H9 (cell line): ENCODE measurements at regions not wholly inside any gene's neighbourhood (a gene's known extent, or its start where the extent isn't known, plus 50 kb on each side); places are given as distances from the start of the nearest gene placed in this dataset.

Experiments
- DNase-seq: peaks from one replicate; pipeline ENCODE4 v3.0.0-alpha.2; 2017
- H2AFZ ChIP-seq: one replicate; pipeline ENCODE4 v1.6.1; 2013; ENCODE audit warnings: mild to moderate bottlenecking, low read length, control low read depth, moderate library complexity
- H2AK5ac ChIP-seq: 2 replicates; pipeline ENCODE4 v1.6.1; 2013; ENCODE audit warnings: low read length, control low read depth, mixed read lengths; ENCODE audit not compliant: insufficient read length
- H2BK120ac ChIP-seq: one replicate; pipeline ENCODE4 v1.6.1; 2013; ENCODE audit warnings: low read depth, mild to moderate bottlenecking, low read length, control low read depth, inconsistent platforms; ENCODE audit not compliant: poor library complexity, severe bottlenecking
- H2BK12ac ChIP-seq: 2 replicates; pipeline ENCODE4 v1.6.1; 2013; ENCODE audit warnings: low read length, control low read depth, mixed read lengths, low read depth; ENCODE audit not compliant: insufficient read length
- H2BK15ac ChIP-seq: 2 replicates; pipeline ENCODE4 v1.6.1; 2013; ENCODE audit warnings: low read depth, low read length, control low read depth
- H2BK20ac ChIP-seq: one replicate; pipeline ENCODE4 v1.6.1; 2013; ENCODE audit warnings: low read depth, mild to moderate bottlenecking, low read length, control low read depth, inconsistent platforms; ENCODE audit not compliant: poor library complexity, severe bottlenecking
- H2BK5ac ChIP-seq: 2 replicates; pipeline ENCODE4 v1.6.1; 2013; ENCODE audit warnings: low read length, control low read depth, mixed read lengths; ENCODE audit not compliant: insufficient read length
- H3K14ac ChIP-seq: 2 replicates; pipeline ENCODE4 v1.6.1; 2013; ENCODE audit warnings: low read length, control low read depth; ENCODE audit not compliant: insufficient read depth
- H3K18ac ChIP-seq: 2 replicates; pipeline ENCODE4 v1.6.1; 2013; ENCODE audit warnings: low read depth, mild to moderate bottlenecking, mixed read lengths, low read length, control low read depth; ENCODE audit not compliant: insufficient read length
- H3K23ac ChIP-seq: 2 replicates; pipeline ENCODE4 v1.6.1; 2013; ENCODE audit warnings: low read length, control low read depth, mixed read lengths, low read depth; ENCODE audit not compliant: insufficient read length
- H3K23me2 ChIP-seq: 2 replicates; pipeline ENCODE4 v1.6.1; 2013; ENCODE audit warnings: low read depth, mild to moderate bottlenecking, mixed read lengths, low read length, control low read depth; ENCODE audit not compliant: insufficient read length, poor library complexity, severe bottlenecking
- H3K27ac ChIP-seq: 2 replicates; pipeline ENCODE4 v1.5.1; 2013; ENCODE audit warnings: low read length, control low read depth, mixed read lengths, low read depth; ENCODE audit not compliant: insufficient read length
- H3K27me3 ChIP-seq: 2 replicates; pipeline ENCODE4 v1.6.1; 2013; ENCODE audit warnings: low read length, control low read depth, inconsistent platforms; ENCODE audit not compliant: insufficient read depth
- H3K4ac ChIP-seq: 2 replicates; pipeline ENCODE4 v1.6.1; 2013; ENCODE audit warnings: low read depth, mild to moderate bottlenecking, control low read depth, inconsistent platforms, low read length, moderate library complexity
- H3K4me1 ChIP-seq: 2 replicates; pipeline ENCODE4 v1.6.1; 2013; ENCODE audit warnings: low read length, control low read depth, inconsistent platforms; ENCODE audit not compliant: insufficient read depth
- H3K4me2 ChIP-seq: 2 replicates; pipeline ENCODE4 v1.6.1; 2013; ENCODE audit warnings: low read length, control low read depth, mixed read lengths; ENCODE audit not compliant: insufficient read length, insufficient read depth
- H3K56ac ChIP-seq: 2 replicates; pipeline ENCODE4 v1.6.1; 2013; ENCODE audit warnings: low read depth, mild to moderate bottlenecking, mixed read lengths, low read length, control low read depth; ENCODE audit not compliant: insufficient read length
- H3K79me1 ChIP-seq: 2 replicates; pipeline ENCODE4 v1.6.1; 2013; ENCODE audit warnings: low read depth, mild to moderate bottlenecking, moderate library complexity, low read length, control low read depth, inconsistent platforms; ENCODE audit not compliant: insufficient read depth, poor library complexity, severe bottlenecking
- H3K79me2 ChIP-seq: 2 replicates; pipeline ENCODE4 v1.6.1; 2013; ENCODE audit warnings: low read length, control low read depth, inconsistent platforms; ENCODE audit not compliant: insufficient read depth
- H3K9ac ChIP-seq: 2 replicates; pipeline ENCODE4 v1.6.1; 2013; ENCODE audit warnings: low read length, control low read depth, mixed read lengths; ENCODE audit not compliant: insufficient read length; ENCODE audit errors: extremely low read depth
- H3K9me3 ChIP-seq: one replicate; pipeline ENCODE4 v1.6.1; 2013; ENCODE audit warnings: low read depth, low read length, inconsistent platforms; ENCODE audit not compliant: control insufficient read depth
- H3T11ph ChIP-seq: one replicate; pipeline ENCODE4 v1.6.1; 2013; ENCODE audit warnings: mild to moderate bottlenecking, low read length, control low read depth, inconsistent platforms
- H4K20me1 ChIP-seq: one replicate; pipeline ENCODE4 v1.6.1; 2013; ENCODE audit not compliant: control insufficient read depth, insufficient read length, insufficient read depth
- H4K5ac ChIP-seq: 2 replicates; pipeline ENCODE4 v1.6.1; 2013; ENCODE audit warnings: low read depth, mild to moderate bottlenecking, mixed read lengths, low read length, control low read depth; ENCODE audit not compliant: insufficient read length
- H4K8ac ChIP-seq: replicated peaks from 2 replicates; pipeline ENCODE4 v1.6.1; 2013; ENCODE audit warnings: low read length, control low read depth, mixed read lengths, low read depth; ENCODE audit not compliant: insufficient read length
- H4K91ac ChIP-seq: 2 replicates; pipeline ENCODE4 v1.6.1; 2013; ENCODE audit warnings: low read depth, mild to moderate bottlenecking, moderate library complexity, mixed read lengths, low read length, control low read depth; ENCODE audit not compliant: insufficient read length
- H3K27ac Mint-ChIP-seq, 3 experiments: 2 replicates in 2 of 3; 3 replicates in 1 of 3; pipeline ENCODE4 v1.8.0; 2020 to 2021; ENCODE audit warnings: mixed read lengths in 3 of 3, mild to moderate bottlenecking in 1 of 3, moderate library complexity in 1 of 3
- H3K27me3 Mint-ChIP-seq: 2 replicates; pipeline ENCODE4 v1.8.0; 2021; ENCODE audit warnings: low read depth, mild to moderate bottlenecking, moderate library complexity, mixed read lengths
- H3K36me3 Mint-ChIP-seq, 3 experiments: 2 replicates in 2 of 3; 3 replicates in 1 of 3; pipeline ENCODE4 v1.8.0; 2020 to 2021; ENCODE audit warnings: low read depth in 3 of 3, mixed read lengths in 3 of 3; ENCODE audit not compliant: insufficient read depth in 1 of 3
- H3K4me1 Mint-ChIP-seq, 2 experiments: 2 replicates each; pipeline ENCODE4 v1.8.0; 2020; ENCODE audit warnings: mixed read lengths in 2 of 2
- H3K4me3 Mint-ChIP-seq, 2 experiments: 2 replicates in 1 of 2; 3 replicates in 1 of 2; pipeline ENCODE4 v1.8.0; 2020 to 2021; ENCODE audit warnings: mild to moderate bottlenecking in 2 of 2, mixed read lengths in 2 of 2, moderate library complexity in 1 of 2
- H3K9me3 Mint-ChIP-seq, 2 experiments: 2 replicates in 1 of 2; 3 replicates in 1 of 2; pipeline ENCODE4 v1.8.0; 2020; ENCODE audit warnings: mild to moderate bottlenecking in 2 of 2, mixed read lengths in 2 of 2, moderate library complexity in 1 of 2
- CTCF ChIP-seq: fragments of 200-600 bp; sonication (generic); conservative IDR thresholded peaks from 3 replicates; pipeline ENCODE4 v1.8.0; 2021; ENCODE audit warnings: antibody characterized with exemption, mild to moderate bottlenecking

GRCh38 chr3:81320862-81321261, 440.6 kb downstream of the GBE1 start:
- Histone ChIP-seq H3K23ac (no peak overlapping the region), H3K27me3 (no peaks in the 10 kb centered on the region), H3K9ac (no peak overlapping the region), H4K8ac (no peak overlapping the region), H4K20me1 (no peaks in the 10 kb centered on the region), H2AK5ac (no peak overlapping the region), H2AFZ (no peak overlapping the region), H3T11ph (no peak overlapping the region), H3K23me2 (no peaks in the 10 kb centered on the region), H3K9me3 (no peaks in the 10 kb centered on the region), H4K5ac (no peak overlapping the region), H3K27ac (no peak overlapping the region), H3K56ac (no peak overlapping the region), H2BK120ac (no peak overlapping the region), H3K4me2 (no peak overlapping the region), H2BK15ac (no peak overlapping the region), H2BK5ac (no peak overlapping the region), H3K4ac (no peak overlapping the region), H4K91ac (no peak overlapping the region), H3K14ac (no peak overlapping the region), H3K79me2 (no peaks in the 10 kb centered on the region), H2BK12ac (no peak overlapping the region), H2BK20ac (no peak overlapping the region), H3K79me1 (no peaks in the 10 kb centered on the region), H3K18ac (no peak overlapping the region), H3K4me1 (no peaks in the 10 kb centered on the region)
- H3K4me1 Mint-ChIP-seq = no peaks in the 10 kb centered on the region
- H3K27ac Mint-ChIP-seq = no peak overlapping the region
- no peaks in the 10 kb centered on the region; a peak in 1 of 7 replicates for H3K36me3 Mint-ChIP-seq
- H3K27me3 Mint-ChIP-seq = no peaks in the 10 kb centered on the region
- H3K9me3 Mint-ChIP-seq = no peaks in the 10 kb centered on the region
- no peak for TF ChIP-seq CTCF
- H3K4me3 Mint-ChIP-seq = no peak overlapping the region
- no peak for DNase-seq
